T-helper 17 cell (primary cell): ENCODE measurements at regions not wholly inside any gene's neighbourhood (a gene's known extent, or its start where the extent isn't known, plus 50 kb on each side); places are given as distances from the start of the nearest gene placed in this dataset.

Source experiments
- ATAC-seq: fragments of 150-1000 bp; cut with Tn5 transposase; 2 replicates; pipeline ENCODE4 v1.10.0; 2021; ENCODE audit warnings: mild to moderate bottlenecking, moderate library complexity
- DNase-seq, 3 donors: peaks; one replicate each; pipeline versions ENCODE4 v3.0.0 to v3.0.0-alpha.2; 2020 to 2021
- H3K9me3 ChIP-seq: one replicate; pipeline ENCODE4 v1.7.0; 2013; ENCODE audit warnings: low read length, mild to moderate bottlenecking; ENCODE audit not compliant: control insufficient read depth, poor library complexity, severe bottlenecking
- H3K27ac Mint-ChIP-seq: one replicate; pipeline ENCODE4 v1.8.0; 2022; ENCODE audit warnings: mild to moderate bottlenecking, moderate library complexity, mixed read lengths
- H3K27me3 Mint-ChIP-seq: one replicate; pipeline ENCODE4 v1.8.0; 2022; ENCODE audit warnings: mixed read lengths
- H3K36me3 Mint-ChIP-seq: one replicate; pipeline ENCODE4 v1.8.0; 2022; ENCODE audit warnings: low read depth, mixed read lengths
- H3K4me1 Mint-ChIP-seq: one replicate; pipeline ENCODE4 v1.8.0; 2022; ENCODE audit warnings: mild to moderate bottlenecking, mixed read lengths
- H3K4me3 Mint-ChIP-seq: one replicate; pipeline ENCODE4 v1.8.0; 2022; ENCODE audit warnings: mild to moderate bottlenecking, moderate library complexity, mixed read lengths

DNA sequence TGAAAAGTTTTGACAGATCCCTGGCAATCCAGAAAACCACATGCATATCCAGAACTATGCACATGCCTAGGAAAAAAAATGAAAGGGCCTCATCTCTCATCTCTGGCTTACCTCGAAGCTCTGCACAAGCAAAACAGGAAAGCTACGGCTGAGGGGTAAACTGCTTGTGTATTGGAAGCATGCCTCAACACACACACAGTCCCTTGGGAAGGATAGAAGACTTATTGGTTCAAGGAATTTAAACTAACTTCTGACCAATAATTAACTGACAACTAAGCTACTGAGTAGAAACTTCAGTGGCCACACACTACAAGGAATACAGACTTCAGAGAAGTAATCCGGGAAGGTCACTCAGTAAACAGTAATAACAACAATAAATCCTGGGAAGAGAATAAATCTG is 59.9 kb upstream of the POMGNT2 start:
- peaks cover 5% of the 10 kb centered on the region for H3K36me3 Mint-ChIP-seq
- no peak overlapping the region for H3K4me3 Mint-ChIP-seq
- ATAC-seq (no peak), DNase-seq (no peak)
- H3K27ac Mint-ChIP-seq = no peak overlapping the region
- no peaks in the 10 kb centered on the region for H3K27me3 Mint-ChIP-seq
- peaks cover 5% of the 10 kb centered on the region for H3K9me3 ChIP-seq
- H3K4me1 Mint-ChIP-seq = peaks cover 18% of the 10 kb centered on the region

DNA sequence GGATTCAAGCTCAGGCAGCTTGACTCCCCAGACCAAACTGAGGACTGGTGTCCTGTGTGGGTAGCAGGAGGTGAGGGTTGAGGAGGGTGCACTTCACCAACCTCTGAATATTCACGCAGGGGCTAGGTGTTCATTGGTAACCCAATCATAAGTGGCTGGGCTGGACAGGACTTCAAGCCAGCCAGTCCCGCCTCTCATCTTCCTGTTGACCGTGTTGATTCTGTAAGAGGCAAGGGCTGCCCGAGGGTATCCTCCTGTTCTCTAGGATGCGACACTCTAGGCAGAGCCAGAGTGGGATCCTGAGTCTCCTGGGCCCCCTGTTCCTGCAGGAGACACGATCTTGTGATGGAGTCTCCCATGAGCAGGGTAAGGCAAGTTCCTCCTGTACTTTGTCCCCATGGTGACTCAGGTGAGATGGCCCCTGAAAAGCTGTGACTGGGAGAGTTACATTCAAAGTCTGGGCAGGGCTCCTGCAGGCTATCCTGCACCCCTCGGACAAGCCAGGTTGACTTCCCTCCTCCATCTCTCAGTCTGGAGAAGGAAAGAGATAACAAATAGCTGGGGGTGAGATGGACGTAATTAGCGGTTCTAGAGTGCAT is 58.1 kb upstream of the POMGNT2 start:
- peaks cover 18% of the 10 kb centered on the region for H3K4me1 Mint-ChIP-seq
- peaks cover 3% of the 10 kb centered on the region for H3K36me3 Mint-ChIP-seq
- DNase-seq = no peak
- peak overlapping the region; percentile 86 for H3K4me3 Mint-ChIP-seq
- no peak for ATAC-seq
- H3K27ac Mint-ChIP-seq = peak overlapping the region; percentile 87
- H3K9me3 ChIP-seq = peaks cover 5% of the 10 kb centered on the region
- H3K27me3 Mint-ChIP-seq = no peaks in the 10 kb centered on the region

GRCh38 chr3:43162230-43163084 is 56.6 kb upstream of the POMGNT2 start:
- ATAC-seq (peak; percentile 90), DNase-seq (peak in 1 of 3 donors; percentile 33)
- Mint-ChIP-seq H3K27me3 (no peaks in the 10 kb centered on the region), H3K27ac (peak overlapping the region; percentile 87), H3K36me3 (peaks cover 3% of the 10 kb centered on the region), H3K4me3 (peak overlapping the region; percentile 86), H3K4me1 (peaks cover 21% of the 10 kb centered on the region)
- H3K9me3 ChIP-seq = peaks cover 5% of the 10 kb centered on the region

DNA sequence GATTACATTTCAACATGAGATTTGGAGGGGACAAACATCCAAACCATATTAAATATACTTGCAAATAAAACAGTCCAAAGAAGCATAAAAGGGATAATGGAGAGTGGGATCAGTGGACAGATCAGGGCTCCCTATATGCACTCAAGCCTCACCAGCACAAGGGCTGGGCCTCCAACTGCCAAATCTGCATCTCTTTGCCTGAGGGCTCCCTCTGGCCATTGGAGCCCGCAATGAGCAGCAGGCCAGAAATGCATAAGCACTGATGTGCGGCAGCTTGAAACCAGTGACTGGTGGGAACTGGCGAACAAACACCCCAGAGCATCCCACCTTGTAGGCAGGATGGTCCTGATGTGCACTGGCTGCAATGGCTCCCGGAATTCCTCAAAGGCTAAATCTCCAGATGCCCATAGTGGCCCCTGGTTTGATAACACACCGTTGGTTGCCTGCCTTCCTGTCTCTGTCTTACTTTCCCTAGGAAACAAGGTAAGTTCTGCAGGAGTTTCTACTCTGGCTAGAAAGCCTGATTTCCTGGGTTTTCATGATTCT is 55.9 kb upstream of the POMGNT2 start:
- H3K4me3 Mint-ChIP-seq = no peak overlapping the region
- no peaks in the 10 kb centered on the region for H3K27me3 Mint-ChIP-seq
- peak overlapping the region; percentile 87 for H3K27ac Mint-ChIP-seq
- peaks cover 5% of the 10 kb centered on the region for H3K9me3 ChIP-seq
- ATAC-seq = no peak
- H3K36me3 Mint-ChIP-seq = peaks cover 3% of the 10 kb centered on the region
- DNase-seq = no peak
- peaks cover 21% of the 10 kb centered on the region for H3K4me1 Mint-ChIP-seq

GRCh38 chr3:43160664-43161063 is 54.8 kb upstream of the POMGNT2 start:
- Mint-ChIP-seq H3K4me3 (no peak overlapping the region), H3K4me1 (peaks cover 23% of the 10 kb centered on the region), H3K36me3 (peaks cover 3% of the 10 kb centered on the region), H3K27ac (no peak overlapping the region), H3K27me3 (no peaks in the 10 kb centered on the region)
- H3K9me3 ChIP-seq = no peaks in the 10 kb centered on the region
- ATAC-seq (no peak), DNase-seq (no peak)

DNA sequence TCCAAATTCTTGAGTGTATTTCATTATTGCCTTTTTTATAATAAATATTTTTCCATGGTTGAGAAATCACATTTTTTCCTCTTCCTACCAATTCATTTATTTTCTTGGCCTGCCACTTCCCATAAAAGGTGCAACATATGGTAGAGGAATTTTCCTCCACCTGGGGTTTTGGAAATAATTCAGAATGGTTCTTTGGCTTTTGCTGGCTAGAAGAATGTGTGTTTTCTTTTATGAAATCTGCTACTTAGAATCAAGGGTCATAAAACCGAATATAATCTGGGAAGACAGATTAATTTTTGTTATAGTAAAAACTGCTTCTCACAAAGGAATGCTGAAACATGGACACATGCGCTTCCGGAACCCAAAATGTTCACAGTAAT is 54.0 kb upstream of the POMGNT2 start:
- H3K36me3 Mint-ChIP-seq = peaks cover 3% of the 10 kb centered on the region
- no peak overlapping the region for H3K4me3 Mint-ChIP-seq
- DNase-seq (no peak), ATAC-seq (no peak)
- no peaks in the 10 kb centered on the region for H3K27me3 Mint-ChIP-seq
- peaks cover 29% of the 10 kb centered on the region for H3K4me1 Mint-ChIP-seq
- peak overlapping the region; percentile 9 for H3K27ac Mint-ChIP-seq
- H3K9me3 ChIP-seq = no peaks in the 10 kb centered on the region

DNA sequence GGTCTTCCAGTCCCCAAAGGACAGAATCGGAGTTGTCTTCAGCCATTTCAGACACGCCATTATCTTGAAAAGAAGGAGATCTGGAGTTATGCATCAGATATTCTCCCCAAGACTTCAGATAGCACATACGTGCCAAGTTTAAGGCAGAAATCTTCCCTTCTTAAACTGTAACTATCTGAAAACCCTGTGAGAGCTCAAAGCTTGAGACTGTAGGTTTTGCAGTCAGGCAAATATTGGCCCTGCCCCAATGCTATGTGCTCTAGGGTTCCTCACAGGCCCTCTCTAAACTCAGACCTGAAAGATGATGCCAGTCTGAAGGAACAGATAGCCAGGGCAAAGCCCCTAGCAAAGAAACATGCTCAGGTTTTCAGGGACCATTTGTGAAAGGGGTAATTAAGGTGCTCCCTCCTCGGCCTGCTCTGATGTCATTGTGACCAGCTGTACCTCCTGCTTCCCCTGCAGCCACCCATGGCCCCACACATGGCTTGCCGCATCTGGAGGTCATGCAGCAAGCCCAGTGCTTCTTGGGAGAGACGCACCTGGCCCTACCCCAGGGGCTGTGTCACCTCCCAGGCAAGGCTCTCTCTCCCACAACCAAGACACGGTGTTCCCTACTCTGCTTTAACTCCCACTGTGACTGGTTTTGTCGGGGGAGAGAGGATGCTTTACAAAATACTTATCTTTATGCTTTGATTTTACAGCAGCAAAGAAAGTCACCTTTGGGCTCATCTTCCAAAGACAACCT is 53.4 kb upstream of the POMGNT2 start:
- DNase-seq (no peak), ATAC-seq (no peak)
- Mint-ChIP-seq H3K27ac (peak overlapping the region; percentile 9), H3K4me1 (peaks cover 30% of the 10 kb centered on the region), H3K27me3 (no peaks in the 10 kb centered on the region), H3K4me3 (no peak overlapping the region), H3K36me3 (no peaks in the 10 kb centered on the region)
- H3K9me3 ChIP-seq = no peaks in the 10 kb centered on the region

DNA sequence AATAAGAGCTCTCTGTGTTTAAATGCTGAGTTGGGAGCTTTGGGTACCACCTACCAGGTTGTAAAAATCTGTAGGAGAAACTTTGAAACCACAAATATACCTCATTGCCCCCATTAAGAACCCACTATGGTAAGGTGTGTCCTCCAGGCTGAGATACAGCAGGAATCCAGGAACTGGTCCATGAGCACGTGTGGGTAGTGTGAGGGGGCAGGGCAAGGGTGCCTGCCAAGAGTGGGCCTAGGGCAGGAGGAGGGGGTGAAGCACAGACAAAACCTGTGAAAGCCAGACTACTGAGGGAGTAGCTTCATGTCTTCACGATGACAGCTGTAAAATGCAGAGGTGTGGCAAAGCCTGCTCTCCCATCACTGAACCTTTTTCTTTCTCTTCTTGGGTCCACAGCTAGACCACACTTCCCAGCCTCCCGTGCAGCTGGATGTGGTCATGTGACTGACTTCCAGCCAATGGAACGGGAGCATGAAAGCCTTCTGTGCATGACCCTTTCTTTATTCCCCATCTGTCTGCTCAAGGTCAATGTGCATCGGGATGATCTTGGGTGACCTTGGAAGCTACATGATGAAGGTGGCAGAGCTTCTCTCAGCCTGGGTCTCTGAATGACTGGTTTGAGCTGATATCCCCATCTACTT is 51.1 kb upstream of the POMGNT2 start:
- no peak for DNase-seq
- Mint-ChIP-seq H3K4me3 (no peak overlapping the region), H3K27me3 (peaks cover 5% of the 10 kb centered on the region), H3K27ac (peak overlapping the region; percentile 41), H3K36me3 (no peaks in the 10 kb centered on the region), H3K4me1 (peaks cover 11% of the 10 kb centered on the region)
- no peak for ATAC-seq
- no peaks in the 10 kb centered on the region for H3K9me3 ChIP-seq

- Mint-ChIP-seq H3K36me3 (no peaks in the 10 kb centered on the region), H3K4me3 (no peak overlapping the region), H3K4me1 (peaks cover 11% of the 10 kb centered on the region), H3K27ac (peak overlapping the region; percentile 9), H3K27me3 (peaks cover 13% of the 10 kb centered on the region)
- H3K9me3 ChIP-seq = no peaks in the 10 kb centered on the region
- no peak for ATAC-seq
- no peak for DNase-seq
Measured at GRCh38 chr3:43155464-43156121, 49.7 kb upstream of the POMGNT2 start.
